AG20443 (cell line): ENCODE measurements at regions not wholly inside any gene's neighbourhood (a gene's known extent, or its start where the extent isn't known, plus 50 kb on each side); places are given as distances from the start of the nearest gene placed in this dataset.

ENCODE experiments used
- DNase-seq: peaks from one replicate; pipeline ENCODE4 v3.0.0; 2012; ENCODE audit warnings: low spot score, mixed read lengths

GRCh38 chr10:125340903-125341302, 180.5 kb upstream of the CTBP2 start:
- no peak for DNase-seq

GRCh38 chr10:125337510-125337909, 177.1 kb upstream of the CTBP2 start:
- DNase-seq, result no peak

- DNase-seq, result no peak
Measured at GRCh38 chr10:125334545-125334944, 174.2 kb upstream of the CTBP2 start.

- DNase-seq, result no peak
Measured at GRCh38 chr10:125333769-125334168, 173.4 kb upstream of the CTBP2 start.

GRCh38 chr10:125333209-125333591, 172.8 kb upstream of the CTBP2 start:
- no peak for DNase-seq

- DNase-seq, result no peak
Measured at GRCh38 chr10:125332548-125333208, 172.3 kb upstream of the CTBP2 start.

- DNase-seq, result no peak
Measured at GRCh38 chr10:125331056-125331455, 170.7 kb upstream of the CTBP2 start.

- DNase-seq, result no peak
Measured at GRCh38 chr10:125329056-125329455, 168.7 kb upstream of the CTBP2 start.

GRCh38 chr10:125325326-125325725, 165.0 kb upstream of the CTBP2 start:
- DNase-seq, result no peak

- no peak for DNase-seq
Measured at GRCh38 chr10:125316436-125316835, 156.1 kb upstream of the CTBP2 start.

- DNase-seq, result no peak
Measured at GRCh38 chr10:125300937-125301336, 140.6 kb upstream of the CTBP2 start.

- DNase-seq, result no peak
Measured at GRCh38 chr10:125299461-125299860, 139.1 kb upstream of the CTBP2 start.

GRCh38 chr10:125296598-125296997, 136.2 kb upstream of the CTBP2 start:
- no peak for DNase-seq

- no peak for DNase-seq
Measured at GRCh38 chr10:125294109-125294508, 133.7 kb upstream of the CTBP2 start.

GRCh38 chr10:125291836-125292235, 131.5 kb upstream of the CTBP2 start:
- no peak for DNase-seq

GRCh38 chr10:125289461-125289860, 129.1 kb upstream of the CTBP2 start:
- DNase-seq, result no peak

GRCh38 chr10:125284875-125285597, 124.7 kb upstream of the CTBP2 start:
- no peak for DNase-seq

GRCh38 chr10:125283836-125284614, 123.7 kb upstream of the CTBP2 start:
- DNase-seq, result no peak

- no peak for DNase-seq
Measured at GRCh38 chr10:125283191-125283835, 123.0 kb upstream of the CTBP2 start.

GRCh38 chr10:125281091-125281490, 120.7 kb upstream of the CTBP2 start:
- no peak for DNase-seq

GRCh38 chr10:125276133-125276532, 115.8 kb upstream of the CTBP2 start:
- DNase-seq, result no peak

GRCh38 chr10:125274961-125275360, 114.6 kb upstream of the CTBP2 start:
- DNase-seq, result no peak

GRCh38 chr10:125273023-125273422, 112.7 kb upstream of the CTBP2 start:
- DNase-seq, result no peak
